ENCODE measurements at regions not wholly inside any gene's neighbourhood (a gene's known extent, or its start where the extent isn't known, plus 50 kb on each side); places are given as distances from the start of the nearest gene placed in this dataset.

DNA sequence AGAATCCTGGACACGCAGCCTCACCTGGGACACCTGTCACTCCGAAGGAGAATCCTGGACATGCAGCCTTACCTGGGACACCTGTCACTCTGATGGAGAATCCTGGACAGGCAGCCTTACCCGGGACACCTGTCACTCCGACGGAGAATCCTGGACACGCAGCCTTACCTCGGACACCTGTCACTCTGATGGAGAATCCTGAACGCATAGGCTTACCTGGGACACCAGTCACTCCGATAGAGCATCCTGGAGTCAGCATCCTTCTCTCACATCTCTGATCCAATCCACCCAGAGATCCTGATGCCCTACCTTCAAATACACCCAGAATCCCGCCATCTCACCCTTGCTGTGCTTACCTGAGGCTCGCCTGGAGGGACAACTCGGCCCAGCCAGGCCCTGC lies 154.9 kb downstream of the NDUFA10 start:
- no peak for TF ChIP-seq CTCF (IDR thresholded peaks at IDR 0.05)
- no peak for TF ChIP-seq POLR2A (IDR thresholded peaks at IDR 0.05)
